LHCN-M2 (cell line): ENCODE measurements at regions not wholly inside any gene's neighbourhood (a gene's known extent, or its start where the extent isn't known, plus 50 kb on each side); places are given as distances from the start of the nearest gene placed in this dataset.

ENCODE experiments used
- DNase-seq: peaks from one replicate; pipeline ENCODE4 v3.0.0-alpha.2; 2012; ENCODE audit warnings: low read depth

DNA sequence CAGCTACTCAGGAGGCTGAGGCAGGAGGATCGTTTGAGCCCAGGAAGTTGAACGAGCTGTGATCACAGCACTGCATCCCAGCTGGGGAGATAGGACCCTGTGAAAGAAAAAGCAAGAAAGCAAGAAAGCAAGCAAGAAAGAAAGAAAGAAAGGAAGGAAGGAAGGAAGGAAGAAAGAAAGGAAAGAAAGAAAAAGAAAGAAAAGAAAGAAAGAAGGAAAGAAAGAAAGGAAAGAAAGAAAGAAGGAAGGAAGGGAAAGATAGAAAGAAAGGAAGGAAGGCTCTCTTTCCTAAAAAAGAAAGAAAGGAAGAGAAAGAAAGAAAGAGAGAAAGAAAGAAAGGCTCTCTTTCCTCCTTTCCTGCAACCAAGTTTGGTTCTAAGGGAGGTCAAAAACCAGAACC, 380.3 kb downstream of the PCNX1 start:
- no peak for DNase-seq

DNA sequence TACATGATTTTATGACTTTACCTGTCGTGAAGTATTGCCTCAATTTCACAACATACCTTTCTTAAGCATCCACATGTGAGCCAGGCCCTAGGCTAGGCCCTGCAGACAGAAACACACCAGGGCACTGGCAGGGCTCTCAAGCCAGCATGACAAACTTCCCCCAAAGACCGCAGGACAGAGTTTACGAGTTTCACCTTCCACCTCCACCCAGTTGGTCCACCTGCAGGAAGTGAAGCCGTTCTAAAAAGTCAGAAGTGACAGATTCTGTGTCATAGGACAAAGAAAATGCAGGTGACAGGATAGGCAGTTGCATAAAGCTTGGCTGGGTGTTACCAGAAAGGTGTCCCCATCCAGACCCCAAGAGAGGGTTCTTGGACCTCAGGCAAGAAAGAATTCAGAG, 382.3 kb downstream of the PCNX1 start:
- DNase-seq, result no peak

- DNase-seq, result no peak
Measured at GRCh38 chr14:71290301-71290700, 383.0 kb downstream of the PCNX1 start.

DNA sequence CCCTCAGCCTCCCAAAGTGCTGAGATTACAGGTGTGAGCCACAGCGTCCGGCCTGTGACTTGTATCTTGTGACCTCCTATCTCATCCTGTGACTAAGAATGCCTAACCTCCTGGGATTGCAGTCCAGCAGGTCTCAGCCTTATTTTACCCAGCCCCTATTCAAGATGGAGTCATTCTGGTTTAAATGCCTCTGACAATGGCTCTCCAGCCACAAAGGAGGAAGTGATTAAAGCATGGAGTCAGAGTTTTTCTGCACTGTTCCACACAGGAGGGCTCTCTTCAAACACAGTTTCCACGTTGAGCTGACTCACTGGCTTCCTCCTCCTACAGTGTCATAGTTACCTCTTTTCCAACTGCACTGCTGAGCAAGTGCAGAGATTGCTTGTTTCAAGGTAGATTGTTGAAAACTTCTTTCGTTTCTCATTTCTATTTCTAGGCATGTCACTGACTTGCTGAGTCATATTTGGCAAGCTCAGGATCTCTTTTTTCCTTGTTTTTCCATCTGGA, 383.8 kb downstream of the PCNX1 start:
- DNase-seq, result peak; percentile 49

DNA sequence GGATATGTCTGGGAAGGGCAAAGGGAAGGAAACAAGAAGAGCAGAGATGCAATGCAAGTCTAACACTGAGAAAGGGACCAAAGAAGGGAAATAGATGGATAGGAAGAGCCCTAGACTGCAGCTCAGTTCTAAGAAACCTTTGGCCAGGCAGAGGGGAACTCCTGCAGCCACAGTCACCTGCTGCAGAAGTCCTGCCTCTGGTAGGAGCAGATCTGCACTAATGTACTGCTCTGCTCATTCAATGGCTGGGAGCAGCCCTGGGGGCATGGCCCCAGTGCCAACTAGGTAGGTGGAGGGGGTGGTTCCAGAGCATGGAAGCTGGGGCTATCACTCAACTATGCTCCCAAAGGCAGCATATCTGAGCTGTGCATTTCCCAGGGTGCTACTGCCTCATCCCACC, 388.9 kb downstream of the PCNX1 start:
- DNase-seq, result no peak

GRCh38 chr14:71300566-71301330, 393.5 kb downstream of the PCNX1 start:
- DNase-seq, result no peak

GRCh38 chr14:71301611-71302010, 394.4 kb downstream of the PCNX1 start:
- no peak for DNase-seq

- no peak for DNase-seq
Measured at GRCh38 chr14:71304690-71305089, 397.4 kb downstream of the PCNX1 start.

- no peak for DNase-seq
Measured at GRCh38 chr14:71308671-71309070, 401.4 kb downstream of the PCNX1 start.

- peak; percentile 7 for DNase-seq
Measured at GRCh38 chr14:71309756-71310155, 402.5 kb downstream of the PCNX1 start.

GRCh38 chr14:71311061-71311460, 403.8 kb downstream of the PCNX1 start:
- no peak for DNase-seq

DNA sequence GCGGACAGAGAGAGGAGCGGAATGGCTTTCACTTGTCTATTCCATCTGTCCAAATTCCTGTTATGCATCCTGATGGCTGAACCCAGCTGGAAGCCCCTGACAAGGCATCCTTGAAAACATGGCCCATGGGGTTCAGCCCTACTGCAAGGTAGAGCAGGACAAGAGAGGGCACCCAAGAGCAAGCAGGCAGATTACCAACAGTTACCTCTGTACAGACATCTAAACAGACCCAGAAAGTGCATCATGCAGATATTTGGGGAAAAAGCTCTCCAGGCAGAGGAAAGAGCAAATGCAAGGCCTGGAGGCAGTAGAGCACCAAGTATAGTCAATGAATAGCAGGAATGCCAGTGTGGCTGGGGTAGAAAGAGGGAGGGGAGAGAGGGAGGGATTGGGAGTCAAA, 407.5 kb downstream of the PCNX1 start:
- DNase-seq, result no peak

- no peak for DNase-seq
Measured at GRCh38 chr14:71317385-71318096, 410.3 kb downstream of the PCNX1 start.

GRCh38 chr14:71318097-71318459, 410.8 kb downstream of the PCNX1 start:
- DNase-seq, result no peak

- peak; percentile 33 for DNase-seq
Measured at GRCh38 chr14:71319666-71320065, 412.4 kb downstream of the PCNX1 start.

- DNase-seq, result peak; percentile 98
Measured at GRCh38 chr14:71320107-71320733, 413.0 kb downstream of the PCNX1 start, which contains the start of gene SIPA1L1. SIPA1L1 (plus strand) TSS chr14:71320476.

- DNase-seq, result peak; percentile 59
Measured at GRCh38 chr14:71320734-71321573, 413.7 kb downstream of the PCNX1 start.

GRCh38 chr14:71321574-71322315, 414.5 kb downstream of the PCNX1 start:
- peak; percentile 45 for DNase-seq

DNA sequence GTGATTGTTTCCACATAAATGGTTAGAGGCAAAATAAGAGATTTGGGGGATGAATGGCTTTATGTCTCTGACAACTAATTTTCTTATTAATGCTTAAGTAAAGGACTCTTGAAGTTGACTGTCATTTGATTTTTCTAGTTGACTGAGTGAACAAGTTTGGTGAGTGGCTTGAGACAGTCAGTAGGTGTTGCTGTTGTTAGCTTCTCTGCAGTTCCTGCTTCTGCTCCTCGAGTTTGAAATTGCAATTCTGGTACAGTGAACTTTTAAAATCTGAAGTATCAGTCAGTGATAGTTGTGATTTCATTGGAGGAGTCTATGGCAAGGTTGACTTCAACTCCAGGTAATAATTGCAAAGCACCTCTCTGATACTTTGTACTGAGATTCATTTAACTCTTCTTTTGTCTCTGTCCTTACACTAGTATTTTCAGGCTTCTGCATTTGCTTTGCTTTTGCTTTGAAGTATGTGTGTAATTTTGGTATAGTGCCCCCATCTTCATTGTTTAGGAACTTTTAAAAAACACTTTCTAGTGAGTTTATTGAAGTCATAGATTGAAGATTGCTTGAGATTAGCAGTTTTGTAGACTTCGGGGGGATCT, 415.5 kb downstream of the PCNX1 start:
- DNase-seq, result peak; percentile 59

- no peak for DNase-seq
Measured at GRCh38 chr14:71324767-71325272, 417.6 kb downstream of the PCNX1 start.
